GM12878 (cell line): ENCODE measurements at regions not wholly inside any gene's neighbourhood (a gene's known extent, or its start where the extent isn't known, plus 50 kb on each side); places are given as distances from the start of the nearest gene placed in this dataset.

ENCODE experiments used
- ATAC-seq: fragments of 200-7000 bp; cut with Tn5 transposase; 3 replicates; pipeline ENCODE4 v1.9.1; 2020; ENCODE audit warnings: mild to moderate bottlenecking, moderate library complexity
- BruUV-seq: library from RNA; stranded (reverse); fragments of 400-500 nt; replicated peaks from 2 replicates; lab custom pipeline; 2021; lab: Mats Ljungman, UMichigan
- CTCF ChIA-PET: fragments of 300-600 bp; sonication (Branson Sonifier 250); formaldehyde crosslinking; extraction: SDS; loops from one replicate; lab custom pipeline; 2021; ENCODE audit warnings: inconsistent platforms; lab: Yijun Ruan, JAX
- POLR2A ChIA-PET: fragments of 350-600 bp; formaldehyde crosslinking; extraction: SDS; loops from one replicate; lab custom pipeline; 2021; ENCODE audit warnings: inconsistent platforms; lab: Charles Lee
- RAD21 ChIA-PET: fragments of 300-600 bp; sonication (Branson Sonifier 250); formaldehyde crosslinking; loops from one replicate; lab custom pipeline; 2023; ENCODE audit warnings: antibody characterized with exemption; ENCODE audit not compliant: unreplicated experiment; lab: Charles Lee
- SMC1A ChIA-PET: fragments of 300-600 bp; sonication (Branson Sonifier 250); formaldehyde crosslinking; loops from one replicate; lab custom pipeline; 2023; ENCODE audit not compliant: unreplicated experiment, uncharacterized antibody; lab: Charles Lee
- DNase-seq: peaks from one replicate; pipeline ENCODE4 v3.0.0-alpha.2; 2011; ENCODE audit warnings: low read depth, low spot score
- FAIRE-seq: peaks from 3 replicates; lab custom pipeline; 2011; peaks lifted over from hg19 to GRCh38; lab: Jason Lieb, UNC
- H2AFZ ChIP-seq: 2 replicates; pipeline ENCODE4 v1.6.0; 2011; ENCODE audit warnings: low read depth, low read length, control low read depth; ENCODE audit not compliant: control insufficient read depth
- H3K27ac ChIP-seq: 2 replicates; pipeline ENCODE4 v1.5.1; 2011; ENCODE audit warnings: control low read depth; ENCODE audit not compliant: control insufficient read depth, insufficient read depth
- H3K27me3 ChIP-seq, 2 experiments: replicated peaks in 1 of 2; 2 replicates each; pipeline versions ENCODE4 v1.6.0 to v1.6.1; 2011; ENCODE audit warnings: low read length in 1 of 2; ENCODE audit not compliant: control insufficient read depth in 2 of 2, insufficient read depth in 2 of 2
- H3K36me3 ChIP-seq, 2 experiments: 2 replicates each; pipeline ENCODE4 v1.5.1; 2011; ENCODE audit warnings: low read length in 1 of 2; ENCODE audit not compliant: control insufficient read depth in 2 of 2, insufficient read depth in 2 of 2
- H3K4me1 ChIP-seq: 2 replicates; pipeline ENCODE4 v1.6.1; 2011; ENCODE audit warnings: mild to moderate bottlenecking, low read length, moderate library complexity, mixed read lengths; ENCODE audit not compliant: control insufficient read depth, insufficient read depth
- H3K4me2 ChIP-seq: 2 replicates; pipeline ENCODE4 v1.6.0; 2011; ENCODE audit warnings: control low read depth; ENCODE audit not compliant: control insufficient read depth, insufficient read depth
- H3K4me3 ChIP-seq: fragments of 200-600 bp; sonication (generic); 2 replicates; pipeline ENCODE4 v1.5.1; 2016
- H3K79me2 ChIP-seq: 2 replicates; pipeline ENCODE4 v1.6.0; 2011; ENCODE audit warnings: low read length; ENCODE audit not compliant: control insufficient read depth, insufficient read depth
- H3K9ac ChIP-seq: 2 replicates; pipeline ENCODE4 v1.8.0; 2011; ENCODE audit warnings: low read length, control low read depth, mixed read lengths; ENCODE audit not compliant: control insufficient read depth, insufficient read depth
- H3K9me3 ChIP-seq: replicated peaks from 3 replicates; pipeline ENCODE4 v1.5.1; 2011; ENCODE audit warnings: mild to moderate bottlenecking, low read length; ENCODE audit not compliant: control insufficient read depth, insufficient read depth
- H4K20me1 ChIP-seq: 2 replicates; pipeline ENCODE4 v1.6.0; 2011; ENCODE audit not compliant: control insufficient read depth, insufficient read depth
- FOS ChIP-seq: IDR thresholded peaks from 3 replicates; pipeline ENCODE4 v1.6.1; 2011; ENCODE audit warnings: borderline replicate concordance; ENCODE audit not compliant: insufficient read length; ENCODE audit errors: extremely low read depth
- FOXK2 ChIP-seq: fragments of 450-650 bp; IDR thresholded peaks from 2 replicates; pipeline ENCODE4 v1.6.1; 2017; ENCODE audit warnings: mild to moderate bottlenecking, moderate library complexity
- HCFC1 ChIP-seq: fragments of 150-350 bp; IDR thresholded peaks from 2 replicates; pipeline ENCODE4 v1.6.1; 2014; ENCODE audit warnings: low read length
- HDAC6 ChIP-seq: fragments of 200-600 bp; sonication (generic); IDR thresholded peaks from one replicate; pipeline ENCODE4 v1.8.0; 2017; ENCODE audit warnings: antibody characterized with exemption; ENCODE audit not compliant: unreplicated experiment
- IKZF2 ChIP-seq, 2 experiments: fragments of 450-650 bp; IDR thresholded peaks; 2 replicates each; pipeline ENCODE4 v1.6.1; 2017; ENCODE audit warnings: mild to moderate bottlenecking in 2 of 2, moderate library complexity in 2 of 2
- JUND ChIP-seq: IDR thresholded peaks from 2 replicates; pipeline ENCODE4 v1.6.1; 2012; ENCODE audit warnings: low read depth, mild to moderate bottlenecking, low read length, improper control_type of control experiment, moderate library complexity
- KAT2A ChIP-seq: conservative IDR thresholded peaks from 2 replicates; pipeline ENCODE4 v1.6.1; 2011; ENCODE audit warnings: low read depth, low read length; ENCODE audit not compliant: control insufficient read depth
- PAX5 ChIP-seq: IDR thresholded peaks from 2 replicates; pipeline ENCODE4 v1.6.1; 2011; ENCODE audit warnings: low read depth, low read length, borderline replicate concordance
- PAX8 ChIP-seq: fragments of 450-650 bp; IDR thresholded peaks from 2 replicates; pipeline ENCODE4 v1.6.1; 2017; ENCODE audit warnings: mild to moderate bottlenecking, moderate library complexity
- RAD51 ChIP-seq: fragments of 450-650 bp; IDR thresholded peaks from 2 replicates; pipeline ENCODE4 v1.6.1; 2016; ENCODE audit warnings: moderate library complexity, mild to moderate bottlenecking, inconsistent platforms
- RB1 ChIP-seq: fragments of 450-650 bp; formaldehyde crosslinking; IDR thresholded peaks from 2 replicates; pipeline ENCODE4 v1.6.1; 2017; ENCODE audit warnings: mild to moderate bottlenecking, borderline replicate concordance
- RELA ChIP-seq: fragments of 450-650 bp; IDR thresholded peaks from 2 replicates; pipeline ENCODE4 v1.8.0; 2014; ENCODE audit warnings: borderline replicate concordance; ENCODE audit not compliant: partially characterized antibody
- RUNX3 ChIP-seq: IDR thresholded peaks from 2 replicates; pipeline ENCODE4 v1.6.1; 2012; ENCODE audit warnings: low read length, inconsistent platforms
- TCF12 ChIP-seq: IDR thresholded peaks from 2 replicates; pipeline ENCODE4 v1.6.1; 2011; ENCODE audit warnings: low read depth, mild to moderate bottlenecking, low read length
- ZNF217 ChIP-seq: fragments of 450-650 bp; IDR thresholded peaks from 2 replicates; pipeline ENCODE4 v1.6.1; 2017; ENCODE audit warnings: antibody characterized with exemption, mild to moderate bottlenecking
- ZNF24 ChIP-seq: fragments of 450-650 bp; IDR thresholded peaks from 2 replicates; pipeline ENCODE4 v1.6.1; 2017; ENCODE audit warnings: antibody characterized with exemption, mild to moderate bottlenecking
- in situ Hi-C: fragments of 300-500 bp; cut with MboI; formaldehyde crosslinking; loops from 9 replicates; pipeline ENCODE4 v1.14.3; 2018; ENCODE audit warnings: mixed read lengths
- intact Hi-C: fragments of 100-400 bp; cut with micrococcal nuclease; formaldehyde crosslinking; loops from one replicate; pipeline ENCODE4 v1.14.2; 2022; ENCODE audit not compliant: unreplicated experiment
- TF ChIP-seq, protein P1 (sequence below): fragments of 450-650 bp; IDR thresholded peaks from 2 replicates; pipeline ENCODE4 v1.6.1; 2016; ENCODE audit warnings: mild to moderate bottlenecking
- TF ChIP-seq, protein P2 (sequence below): IDR thresholded peaks from 2 replicates; pipeline ENCODE4 v1.6.1; 2012; ENCODE audit warnings: low read depth, low read length, improper control_type of control experiment
- TF ChIP-seq, protein P3 (sequence below): fragments of 450-650 bp; IDR thresholded peaks from 2 replicates; pipeline ENCODE4 v1.6.1; 2018; ENCODE audit warnings: mild to moderate bottlenecking, low read depth, moderate library complexity; ENCODE audit not compliant: partially characterized antibody
- TF ChIP-seq, protein P4 (sequence below): IDR thresholded peaks from 2 replicates; pipeline ENCODE4 v1.6.1; 2011; ENCODE audit warnings: borderline replicate concordance, low read depth, mild to moderate bottlenecking, moderate library complexity, mixed read lengths, low read length; ENCODE audit not compliant: insufficient read depth; ENCODE audit errors: extremely low read length
- TF ChIP-seq, protein P5 (sequence below): IDR thresholded peaks from 2 replicates; pipeline ENCODE4 v1.6.1; 2011; ENCODE audit warnings: low read depth, mild to moderate bottlenecking, low read length, moderate library complexity, borderline replicate concordance; ENCODE audit errors: extremely low read depth

DNA sequence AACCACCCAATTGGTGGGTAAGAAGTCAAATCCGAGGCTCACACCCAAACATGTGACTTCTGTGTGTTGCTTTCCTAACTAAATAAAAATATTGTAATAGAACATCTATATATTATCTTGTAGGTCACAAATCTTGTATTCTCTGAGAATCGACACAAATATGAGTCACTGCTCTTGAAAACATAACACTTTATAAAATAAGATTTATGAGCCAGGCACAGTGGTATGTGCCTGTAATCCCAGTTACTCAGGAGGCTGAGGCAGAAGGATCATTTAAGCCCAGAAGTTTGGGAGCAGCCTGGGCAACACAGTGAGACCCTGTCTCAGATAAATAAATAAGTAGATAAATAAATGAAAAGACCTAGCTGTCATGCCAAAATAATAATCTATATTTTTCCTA is 624.1 kb downstream of the ANXA1 start (continued):
- TF ChIP-seq, protein P1, sequence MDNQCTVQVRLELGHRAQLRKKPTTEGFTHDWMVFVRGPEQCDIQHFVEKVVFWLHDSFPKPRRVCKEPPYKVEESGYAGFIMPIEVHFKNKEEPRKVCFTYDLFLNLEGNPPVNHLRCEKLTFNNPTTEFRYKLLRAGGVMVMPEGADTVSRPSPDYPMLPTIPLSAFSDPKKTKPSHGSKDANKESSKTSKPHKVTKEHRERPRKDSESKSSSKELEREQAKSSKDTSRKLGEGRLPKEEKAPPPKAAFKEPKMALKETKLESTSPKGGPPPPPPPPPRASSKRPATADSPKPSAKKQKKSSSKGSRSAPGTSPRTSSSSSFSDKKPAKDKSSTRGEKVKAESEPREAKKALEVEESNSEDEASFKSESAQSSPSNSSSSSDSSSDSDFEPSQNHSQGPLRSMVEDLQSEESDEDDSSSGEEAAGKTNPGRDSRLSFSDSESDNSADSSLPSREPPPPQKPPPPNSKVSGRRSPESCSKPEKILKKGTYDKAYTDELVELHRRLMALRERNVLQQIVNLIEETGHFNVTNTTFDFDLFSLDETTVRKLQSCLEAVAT, result no peak
- TF ChIP-seq RB1, result no peak
- no peak for TF ChIP-seq IKZF2 (IDR thresholded peaks at IDR 0.05)
- no peak for TF ChIP-seq HDAC6
- TF ChIP-seq, protein P2, sequence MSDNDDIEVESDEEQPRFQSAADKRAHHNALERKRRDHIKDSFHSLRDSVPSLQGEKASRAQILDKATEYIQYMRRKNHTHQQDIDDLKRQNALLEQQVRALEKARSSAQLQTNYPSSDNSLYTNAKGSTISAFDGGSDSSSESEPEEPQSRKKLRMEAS, result no peak
- TF ChIP-seq, protein P3, sequence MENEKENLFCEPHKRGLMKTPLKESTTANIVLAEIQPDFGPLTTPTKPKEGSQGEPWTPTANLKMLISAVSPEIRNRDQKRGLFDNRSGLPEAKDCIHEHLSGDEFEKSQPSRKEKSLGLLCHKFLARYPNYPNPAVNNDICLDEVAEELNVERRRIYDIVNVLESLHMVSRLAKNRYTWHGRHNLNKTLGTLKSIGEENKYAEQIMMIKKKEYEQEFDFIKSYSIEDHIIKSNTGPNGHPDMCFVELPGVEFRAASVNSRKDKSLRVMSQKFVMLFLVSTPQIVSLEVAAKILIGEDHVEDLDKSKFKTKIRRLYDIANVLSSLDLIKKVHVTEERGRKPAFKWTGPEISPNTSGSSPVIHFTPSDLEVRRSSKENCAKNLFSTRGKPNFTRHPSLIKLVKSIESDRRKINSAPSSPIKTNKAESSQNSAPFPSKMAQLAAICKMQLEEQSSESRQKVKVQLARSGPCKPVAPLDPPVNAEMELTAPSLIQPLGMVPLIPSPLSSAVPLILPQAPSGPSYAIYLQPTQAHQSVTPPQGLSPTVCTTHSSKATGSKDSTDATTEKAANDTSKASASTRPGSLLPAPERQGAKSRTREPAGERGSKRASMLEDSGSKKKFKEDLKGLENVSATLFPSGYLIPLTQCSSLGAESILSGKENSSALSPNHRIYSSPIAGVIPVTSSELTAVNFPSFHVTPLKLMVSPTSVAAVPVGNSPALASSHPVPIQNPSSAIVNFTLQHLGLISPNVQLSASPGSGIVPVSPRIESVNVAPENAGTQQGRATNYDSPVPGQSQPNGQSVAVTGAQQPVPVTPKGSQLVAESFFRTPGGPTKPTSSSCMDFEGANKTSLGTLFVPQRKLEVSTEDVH, result no peak
- TF ChIP-seq, all 136 proteins: peak for 0

DNA sequence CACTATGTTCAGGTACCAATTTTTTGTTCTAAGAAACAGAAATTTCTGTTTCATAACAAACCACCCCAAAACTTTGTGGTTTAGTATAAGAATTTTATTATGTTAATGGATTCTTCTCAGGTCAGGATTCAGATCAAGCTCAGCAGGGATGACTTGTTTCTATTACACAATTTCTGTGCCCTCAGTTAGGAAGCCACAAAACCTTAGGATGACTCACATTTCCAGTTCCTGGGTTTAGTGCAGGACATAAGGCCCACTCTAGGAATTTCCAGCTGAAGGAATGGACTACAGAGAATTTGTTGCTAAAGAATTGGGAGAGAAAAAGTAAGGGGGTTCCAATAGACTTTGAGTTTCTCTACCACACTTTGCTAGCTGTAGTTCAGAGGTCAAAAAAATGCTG is 629.3 kb downstream of the ANXA1 start:
- in situ Hi-C loops, result no loop called here
- H3K36me3 ChIP-seq, result no peaks in the 10 kb centered on the region
- FAIRE-seq (no peak), DNase-seq (no peak), ATAC-seq (no peak)
- H3K27me3 ChIP-seq, result no peaks in the 10 kb centered on the region
- ChIA-PET CTCF (no interaction called here), POLR2A (no interaction called here), SMC1A (no interaction called here), RAD21 (no interaction called here)
- H3K4me2 ChIP-seq, result no peak overlapping the region
- H3K79me2 ChIP-seq, result no peaks in the 10 kb centered on the region
- H2AFZ ChIP-seq, result no peak overlapping the region
- no peak overlapping the region for H3K4me3 ChIP-seq
- BruUV-seq, result no TSS peak
- no peaks in the 10 kb centered on the region for H3K4me1 ChIP-seq
- H3K27ac ChIP-seq, result no peak overlapping the region
- no peaks in the 10 kb centered on the region for H3K9me3 ChIP-seq
- H3K9ac ChIP-seq, result no peak overlapping the region
- intact Hi-C loops, result no loop called here
- no peaks in the 10 kb centered on the region for H4K20me1 ChIP-seq
- TF ChIP-seq ZNF24 (no peak), FOXK2 (no peak), KAT2A (no peak), PAX5 (no peak), PAX8 (no peak), FOS (no peak), RAD51 (no peak), JUND (no peak), ZNF217 (no peak), HCFC1 (no peak), RUNX3 (no peak), RELA (no peak), TCF12 (no peak)
- TF ChIP-seq, protein P4, sequence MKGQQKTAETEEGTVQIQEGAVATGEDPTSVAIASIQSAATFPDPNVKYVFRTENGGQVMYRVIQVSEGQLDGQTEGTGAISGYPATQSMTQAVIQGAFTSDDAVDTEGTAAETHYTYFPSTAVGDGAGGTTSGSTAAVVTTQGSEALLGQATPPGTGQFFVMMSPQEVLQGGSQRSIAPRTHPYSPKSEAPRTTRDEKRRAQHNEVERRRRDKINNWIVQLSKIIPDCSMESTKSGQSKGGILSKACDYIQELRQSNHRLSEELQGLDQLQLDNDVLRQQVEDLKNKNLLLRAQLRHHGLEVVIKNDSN, result no peak
- TF ChIP-seq, protein P5, sequence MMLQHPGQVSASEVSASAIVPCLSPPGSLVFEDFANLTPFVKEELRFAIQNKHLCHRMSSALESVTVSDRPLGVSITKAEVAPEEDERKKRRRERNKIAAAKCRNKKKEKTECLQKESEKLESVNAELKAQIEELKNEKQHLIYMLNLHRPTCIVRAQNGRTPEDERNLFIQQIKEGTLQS, result no peak
